Gastroesophageal sphincter (tissue), 4 donors: ENCODE measurements at regions not wholly inside any gene's neighbourhood (a gene's known extent, or its start where the extent isn't known, plus 50 kb on each side); places are given as distances from the start of the nearest gene placed in this dataset.
A peak's percentile ranks its signal among the peaks of the same experiment; 100 is the strongest.

ENCODE experiments used
- ATAC-seq: fragments of 150-250 bp; one replicate; pipeline ENCODE4 v1.9.1; 2016; ENCODE audit warnings: mild to moderate bottlenecking, moderate library complexity
- H3K27ac ChIP-seq, 4 donors: fragments of 200-600 bp; sonication (generic) in 3 of 4; 1 replicate in 3 of 4; 2 replicates in 1 of 4; pipeline ENCODE4 v1.5.1; 2016 to 2019
- H3K27me3 ChIP-seq: fragments of 200-600 bp; sonication (generic); one replicate; pipeline ENCODE4 v1.5.1; 2019
- H3K36me3 ChIP-seq, 2 donors: fragments of 200-600 bp; sonication (generic); one replicate each; pipeline ENCODE4 v1.5.1; 2019; ENCODE audit warnings: control low read depth in 1 of 2
- H3K4me1 ChIP-seq, 3 donors: fragments of 200-600 bp; sonication (generic); 1 replicate in 2 of 3; 2 replicates in 1 of 3; pipeline ENCODE4 v1.5.1; 2016 to 2019; ENCODE audit warnings: control low read depth in 2 of 3
- H3K4me3 ChIP-seq, 2 donors: fragments of 200-600 bp; sonication (generic); one replicate each; pipeline ENCODE4 v1.5.1; 2019; ENCODE audit warnings: mild to moderate bottlenecking in 1 of 2, moderate library complexity in 1 of 2
- H3K9me3 ChIP-seq, 3 donors: fragments of 200-600 bp; sonication (generic); one replicate each; pipeline ENCODE4 v1.5.1; 2017 to 2019; ENCODE audit warnings: control low read depth in 2 of 3
- EP300 ChIP-seq: sonication (generic); formaldehyde crosslinking; IDR thresholded peaks from one replicate; pipeline ENCODE4 v1.6.1; 2017; ENCODE audit warnings: antibody characterized with exemption, mild to moderate bottlenecking
- POLR2A ChIP-seq, 2 donors: fragments of 450-650 bp; IDR thresholded peaks; one replicate each; pipeline ENCODE4 v1.6.1; 2017; ENCODE audit warnings: antibody characterized with exemption in 2 of 2, mild to moderate bottlenecking in 2 of 2, moderate library complexity in 1 of 2
- POLR2AphosphoS5 ChIP-seq: sonication (generic); formaldehyde crosslinking; IDR thresholded peaks from one replicate; pipeline ENCODE4 v1.6.1; 2017; ENCODE audit warnings: antibody characterized with exemption
- WGBS, 2 donors: methylation state at CpG; one replicate each; pipeline ENCODE4 v1.1.5; 2018; ENCODE audit warnings: low coverage in 1 of 2; 5-methylcytosine and 5-hydroxymethylcytosine counted together
- TF ChIP-seq, protein P1 (sequence below), 4 experiments: fragments of 200-600 bp in 2 of 4; fragments of 450-650 bp in 2 of 4; sonication (generic) in 1 of 4; IDR thresholded peaks; one replicate each; pipeline ENCODE4 v1.5.1; 2017 to 2019; ENCODE audit warnings: antibody characterized with exemption in 4 of 4, mild to moderate bottlenecking in 2 of 4, moderate library complexity in 2 of 4

GRCh38 chr6:166687070-166687878 lies 60.2 kb upstream of the RPS6KA2 start:
- no peak for ATAC-seq
- H3K27me3 ChIP-seq: no peaks in the 10 kb centered on the region
- H3K27ac ChIP-seq: no peak overlapping the region
- peaks cover 0 to 18% (median 6%) of the 10 kb centered on the region in 3 donors for H3K4me1 ChIP-seq
- TF ChIP-seq POLR2AphosphoS5 (no peak), POLR2A (IDR thresholded peaks at IDR 0.05) (no peak), EP300 (no peak)
- TF ChIP-seq, protein P1, sequence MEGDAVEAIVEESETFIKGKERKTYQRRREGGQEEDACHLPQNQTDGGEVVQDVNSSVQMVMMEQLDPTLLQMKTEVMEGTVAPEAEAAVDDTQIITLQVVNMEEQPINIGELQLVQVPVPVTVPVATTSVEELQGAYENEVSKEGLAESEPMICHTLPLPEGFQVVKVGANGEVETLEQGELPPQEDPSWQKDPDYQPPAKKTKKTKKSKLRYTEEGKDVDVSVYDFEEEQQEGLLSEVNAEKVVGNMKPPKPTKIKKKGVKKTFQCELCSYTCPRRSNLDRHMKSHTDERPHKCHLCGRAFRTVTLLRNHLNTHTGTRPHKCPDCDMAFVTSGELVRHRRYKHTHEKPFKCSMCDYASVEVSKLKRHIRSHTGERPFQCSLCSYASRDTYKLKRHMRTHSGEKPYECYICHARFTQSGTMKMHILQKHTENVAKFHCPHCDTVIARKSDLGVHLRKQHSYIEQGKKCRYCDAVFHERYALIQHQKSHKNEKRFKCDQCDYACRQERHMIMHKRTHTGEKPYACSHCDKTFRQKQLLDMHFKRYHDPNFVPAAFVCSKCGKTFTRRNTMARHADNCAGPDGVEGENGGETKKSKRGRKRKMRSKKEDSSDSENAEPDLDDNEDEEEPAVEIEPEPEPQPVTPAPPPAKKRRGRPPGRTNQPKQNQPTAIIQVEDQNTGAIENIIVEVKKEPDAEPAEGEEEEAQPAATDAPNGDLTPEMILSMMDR (IDR thresholded peaks at IDR 0.05): no peak
- 66 to 76% methylated on average over 9 to 13 of the region's 21 CpGs for WGBS, 2 donors
- H3K4me3 ChIP-seq: no peak overlapping the region
- H3K36me3 ChIP-seq: no peaks in the 10 kb centered on the region
- no peaks in the 10 kb centered on the region for H3K9me3 ChIP-seq

GRCh38 chr6:166686317-166686716 lies 59.3 kb upstream of the RPS6KA2 start:
- no peak for ATAC-seq
- H3K27me3 ChIP-seq: no peaks in the 10 kb centered on the region
- H3K4me1 ChIP-seq: peaks cover 0 to 10% (median under 1%) of the 10 kb centered on the region in 3 donors
- no peak overlapping the region for H3K4me3 ChIP-seq
- H3K36me3 ChIP-seq: no peaks in the 10 kb centered on the region
- WGBS, 2 donors: 100% methylated on average over 2 of the region's 2 CpGs; no CpG with 5 or more reads in 1 of the 2 donors
- TF ChIP-seq POLR2A (IDR thresholded peaks at IDR 0.05): no peak
- TF ChIP-seq EP300: no peak
- TF ChIP-seq, protein P1 (IDR thresholded peaks at IDR 0.05): no peak
- no peak for TF ChIP-seq POLR2AphosphoS5
- no peak overlapping the region for H3K27ac ChIP-seq
- no peaks in the 10 kb centered on the region for H3K9me3 ChIP-seq

- Histone ChIP-seq H3K9me3 (no peaks in the 10 kb centered on the region), H3K4me3 (no peak overlapping the region), H3K4me1 (no peaks in the 10 kb centered on the region), H3K27me3 (no peaks in the 10 kb centered on the region), H3K27ac (no peak overlapping the region), H3K36me3 (no peaks in the 10 kb centered on the region)
- 80 to 93% methylated on average over 2 to 4 of the region's 8 CpGs for WGBS, 2 donors
- ATAC-seq: no peak
- TF ChIP-seq, protein P1 (IDR thresholded peaks at IDR 0.05): no peak
- TF ChIP-seq POLR2AphosphoS5: no peak
- TF ChIP-seq EP300: no peak
- TF ChIP-seq POLR2A (IDR thresholded peaks at IDR 0.05): no peak
Measured at GRCh38 chr6:166684866-166685265, 57.8 kb upstream of the RPS6KA2 start.

- Histone ChIP-seq H3K9me3 (no peaks in the 10 kb centered on the region), H3K4me3 (no peak overlapping the region), H3K27ac (no peak overlapping the region), H3K4me1 (no peaks in the 10 kb centered on the region), H3K36me3 (no peaks in the 10 kb centered on the region), H3K27me3 (no peaks in the 10 kb centered on the region)
- no peak for ATAC-seq
- TF ChIP-seq, protein P1 (IDR thresholded peaks at IDR 0.05): no peak
- TF ChIP-seq POLR2A (IDR thresholded peaks at IDR 0.05) (no peak), EP300 (no peak), POLR2AphosphoS5 (no peak)
- 92 to 100% methylated on average over 3 to 4 of the region's 4 CpGs for WGBS, 2 donors
Measured at GRCh38 chr6:166684170-166684569, 57.1 kb upstream of the RPS6KA2 start.

DNA sequence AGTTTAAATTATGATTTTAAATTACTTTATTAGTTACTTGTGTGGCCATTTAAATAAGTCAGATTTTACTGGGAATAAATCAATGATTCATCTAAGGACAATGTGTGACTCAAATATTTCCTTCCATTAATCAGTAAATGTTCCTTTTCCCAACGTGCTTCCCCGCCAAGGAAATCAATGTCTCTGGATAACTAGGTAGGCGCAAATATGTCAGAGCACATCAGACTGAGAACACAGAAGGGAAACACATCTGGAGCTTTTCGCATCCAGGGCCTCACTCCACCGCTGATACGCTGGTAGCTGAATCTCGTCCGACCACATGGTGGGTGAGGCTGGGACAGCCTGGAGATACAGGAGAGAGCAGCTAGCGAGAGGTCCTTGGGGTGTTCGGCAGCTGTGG lies 56.4 kb upstream of the RPS6KA2 start:
- TF ChIP-seq POLR2AphosphoS5 (peak; percentile 12), EP300 (no peak)
- Histone ChIP-seq H3K4me3 (no peak overlapping the region), H3K27me3 (no peaks in the 10 kb centered on the region), H3K9me3 (no peaks in the 10 kb centered on the region), H3K4me1 (no peaks in the 10 kb centered on the region), H3K36me3 (no peaks in the 10 kb centered on the region), H3K27ac (no peak overlapping the region)
- ATAC-seq: no peak
- WGBS, 2 donors: 51 to 78% methylated on average over 3 to 10 of the region's 10 CpGs
